ENCODE measurements at regions not wholly inside any gene's neighbourhood (a gene's known extent, or its start where the extent isn't known, plus 50 kb on each side); places are given as distances from the start of the nearest gene placed in this dataset.
"Not testable (repeated sequence)": the region's sequence is repeated elsewhere in the genome, so short reads cannot be mapped to it uniquely, and the experiment has no call there.

DNA sequence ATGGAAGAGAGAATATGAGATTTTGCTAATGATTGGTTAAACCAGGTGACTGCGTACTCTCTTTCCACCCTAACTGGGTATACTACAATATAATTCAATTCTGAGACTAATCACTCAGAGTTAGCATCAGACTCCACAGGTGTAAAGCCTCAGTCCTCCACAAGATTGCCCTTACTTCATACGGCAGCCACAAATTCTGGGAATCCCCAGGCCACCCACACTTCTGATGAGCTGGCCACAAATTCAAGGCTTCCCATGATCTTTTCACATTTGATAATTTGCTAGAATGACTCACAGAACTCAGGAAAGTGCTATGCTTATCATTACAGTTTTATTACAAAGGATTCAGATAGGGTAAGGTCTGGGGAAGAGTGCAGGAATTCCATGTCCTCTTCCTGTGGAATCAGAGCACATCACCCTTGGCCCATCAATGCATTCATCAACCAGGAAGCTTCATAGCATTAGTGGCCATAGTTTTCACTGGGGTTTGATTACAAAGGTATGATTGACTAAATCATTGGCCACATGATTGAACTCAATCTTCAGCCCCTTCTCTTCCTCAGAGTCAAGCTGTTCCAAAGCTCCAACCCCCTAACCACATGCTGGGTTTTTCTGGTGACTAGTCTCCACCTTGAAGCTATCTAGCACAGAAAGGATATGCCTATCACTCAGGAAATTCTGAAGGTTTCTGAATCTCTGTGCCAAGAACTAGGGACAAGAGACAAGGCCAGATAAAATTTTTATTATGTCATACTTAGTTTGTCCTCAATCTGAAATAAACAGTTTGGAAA lies 131.7 kb downstream of the HHIPL2 start:
- in situ Hi-C loops (cut with HindIII; ENCODE audit: low sequenced_read_pairs) = no loop called here

DNA sequence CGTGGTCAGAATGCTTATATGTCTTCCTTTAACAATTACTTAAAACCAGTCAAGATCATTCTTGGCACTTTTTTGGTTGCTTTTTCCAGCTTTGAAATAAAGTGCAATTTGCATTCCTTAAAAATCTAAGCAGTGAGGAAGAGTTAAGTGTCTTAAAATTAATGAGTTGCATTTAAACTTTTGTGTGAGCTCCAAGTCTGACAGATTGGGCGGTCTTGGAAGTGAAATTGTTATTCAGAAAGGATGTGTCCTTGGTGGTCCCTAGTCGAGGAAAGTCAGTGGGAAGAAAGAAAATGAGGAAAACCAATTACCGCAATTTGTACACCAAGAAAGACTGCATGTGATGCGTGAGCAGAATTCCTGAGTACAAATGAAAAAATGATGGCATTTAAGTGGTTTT lies 132.5 kb downstream of the HHIPL2 start:
- in situ Hi-C loops (cut with HindIII; ENCODE audit: low sequenced_read_pairs) = no loop called here

DNA sequence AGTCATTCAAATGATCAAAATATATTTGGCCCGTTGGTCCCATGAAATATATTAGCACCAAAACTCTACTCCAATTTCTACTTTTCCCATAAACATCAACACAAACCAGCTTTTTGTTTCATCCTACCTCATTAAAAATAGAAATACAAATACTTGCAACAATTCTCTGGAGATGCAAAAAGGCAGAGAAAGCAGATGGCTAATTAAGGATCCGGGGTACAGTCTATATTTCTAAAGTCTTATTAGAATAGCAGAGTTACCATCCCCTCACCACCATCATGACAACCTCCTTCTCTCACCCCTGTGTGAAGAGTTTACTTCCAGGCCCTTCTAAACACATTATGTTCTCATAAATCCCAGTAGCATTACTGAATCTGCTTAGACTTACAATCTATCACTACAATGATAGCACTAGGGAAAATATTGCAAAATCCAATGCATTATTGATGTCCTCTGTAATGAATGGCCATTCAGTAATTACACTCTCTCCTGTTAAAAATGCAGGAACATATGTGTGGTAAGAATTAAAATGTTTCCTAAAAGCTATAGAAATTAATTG lies 133.8 kb downstream of the HHIPL2 start:
- in situ Hi-C loops (cut with HindIII; ENCODE audit: low sequenced_read_pairs) = no loop called here

DNA sequence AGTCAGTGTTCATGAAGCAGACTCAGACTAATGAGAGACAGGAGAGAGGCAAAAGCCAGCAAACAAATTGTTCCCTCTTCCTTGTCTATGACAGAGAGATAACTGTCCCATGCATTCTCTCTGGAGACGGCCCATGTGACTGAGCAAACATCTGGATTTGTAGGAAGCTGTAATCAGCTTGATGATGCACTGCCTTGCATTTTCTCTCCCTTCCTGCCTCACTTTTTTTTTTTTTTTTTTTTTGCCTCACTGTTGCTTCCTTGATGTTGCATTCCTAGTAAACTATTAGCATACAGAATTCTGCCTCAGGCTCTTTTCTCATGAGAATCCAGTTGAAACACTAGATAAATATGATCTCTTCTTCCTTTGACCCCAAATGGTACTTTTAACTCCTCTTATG lies 134.5 kb downstream of the HHIPL2 start:
- in situ Hi-C loops (cut with HindIII; ENCODE audit: low sequenced_read_pairs) = no loop called here

DNA sequence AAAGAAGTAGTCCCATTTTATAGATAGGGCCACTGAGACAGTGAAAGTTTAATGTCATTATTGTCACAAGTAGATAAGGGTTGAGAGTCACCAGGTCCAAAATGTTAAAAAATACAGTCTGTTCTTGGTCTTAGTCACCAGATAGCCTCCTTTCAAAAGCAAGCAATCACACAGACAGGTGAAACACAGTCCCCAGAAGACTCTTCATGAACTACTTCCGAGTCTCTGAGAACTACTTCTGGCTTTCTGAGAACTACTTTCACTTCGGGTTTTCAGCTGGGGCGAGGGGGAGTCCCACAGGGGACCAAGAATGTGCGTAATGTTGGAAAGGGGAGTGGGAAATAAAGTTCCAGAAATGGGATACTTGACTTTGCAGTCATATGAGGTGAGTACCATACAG lies 143.2 kb downstream of the HHIPL2 start:
- in situ Hi-C loops (cut with HindIII; ENCODE audit: low sequenced_read_pairs) = no loop called here

DNA sequence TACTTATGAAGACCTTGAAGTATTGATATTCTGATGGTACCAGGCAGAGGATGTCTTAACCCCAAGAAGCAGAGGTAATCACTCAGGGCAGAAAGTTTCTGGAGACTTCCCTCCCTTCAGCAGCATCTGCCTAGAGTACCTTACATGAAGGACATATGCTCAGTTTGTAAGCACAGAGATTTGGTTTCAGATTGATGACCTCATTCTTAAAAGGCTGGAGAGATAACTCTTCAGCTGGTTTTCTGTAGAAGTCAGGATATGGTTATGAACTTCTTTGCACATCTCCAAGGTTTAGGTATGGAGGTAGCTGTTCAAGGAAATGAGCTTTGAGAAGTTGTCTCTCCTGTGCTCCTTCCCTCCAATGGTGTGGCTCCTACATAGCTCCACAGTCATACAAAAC lies 148.7 kb downstream of the HHIPL2 start:
- in situ Hi-C loops (cut with HindIII; ENCODE audit: low sequenced_read_pairs) = no loop called here

DNA sequence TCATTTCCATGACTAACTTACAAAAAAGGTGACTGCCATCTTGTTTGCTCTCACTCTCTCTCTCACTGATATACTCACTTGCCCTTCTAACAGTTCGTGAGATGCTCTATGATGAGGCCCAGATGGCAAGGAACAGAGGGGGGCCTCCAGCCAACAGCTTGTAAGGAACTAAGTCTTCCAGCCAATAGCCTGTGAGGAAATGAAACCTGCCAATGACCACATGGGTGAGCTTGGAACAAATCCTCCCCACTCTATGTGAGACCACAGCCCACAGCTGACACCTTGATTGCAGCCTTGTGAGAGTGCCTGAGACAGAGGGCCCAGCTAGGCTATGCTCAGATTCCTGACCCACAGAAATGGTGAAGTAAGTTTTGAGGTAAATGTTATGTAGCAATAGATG lies 153.7 kb downstream of the HHIPL2 start:
- in situ Hi-C loops (cut with HindIII; ENCODE audit: low sequenced_read_pairs) = no loop called here

DNA sequence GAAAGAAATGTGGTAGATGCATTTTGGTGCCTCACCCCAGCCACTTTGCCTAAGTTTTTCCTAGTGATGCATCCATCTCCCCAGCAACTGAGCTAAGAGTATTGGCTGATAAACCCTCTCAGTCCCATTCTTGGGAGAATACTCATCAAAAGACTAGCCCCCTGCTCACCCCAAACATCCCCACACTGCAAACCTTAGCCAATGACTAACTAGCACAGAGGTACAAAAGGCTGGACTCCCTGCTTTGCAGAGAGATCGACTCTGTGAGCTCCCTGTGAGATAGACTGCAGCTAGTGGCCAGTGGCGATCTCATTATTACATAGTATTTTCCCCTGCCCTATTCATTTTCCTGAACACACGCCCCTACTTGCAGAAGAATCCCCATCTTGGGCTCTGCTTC lies 155.3 kb downstream of the HHIPL2 start:
- in situ Hi-C loops (cut with HindIII; ENCODE audit: low sequenced_read_pairs) = no loop called here

DNA sequence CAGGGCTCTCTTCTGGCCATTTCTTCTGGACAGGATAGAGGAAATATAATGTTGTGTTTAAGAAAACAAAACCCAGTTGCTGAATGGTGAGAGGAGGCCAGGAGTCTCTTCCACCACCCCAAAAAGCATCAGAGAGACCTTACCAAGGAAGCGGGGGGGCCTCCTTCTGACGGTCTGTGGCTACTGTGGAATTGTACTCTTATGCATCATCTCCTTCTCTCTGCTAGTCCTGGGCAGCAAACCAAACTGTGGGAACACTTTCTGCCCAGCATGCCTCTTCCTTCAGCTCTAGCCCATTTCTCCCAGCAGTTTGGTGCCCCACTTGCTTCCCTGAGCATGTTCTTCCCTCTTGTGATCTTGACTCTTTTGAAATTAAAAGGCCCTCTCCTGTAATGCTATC lies 157.7 kb downstream of the HHIPL2 start:
- in situ Hi-C loops (cut with HindIII; ENCODE audit: low sequenced_read_pairs) = no loop called here

DNA sequence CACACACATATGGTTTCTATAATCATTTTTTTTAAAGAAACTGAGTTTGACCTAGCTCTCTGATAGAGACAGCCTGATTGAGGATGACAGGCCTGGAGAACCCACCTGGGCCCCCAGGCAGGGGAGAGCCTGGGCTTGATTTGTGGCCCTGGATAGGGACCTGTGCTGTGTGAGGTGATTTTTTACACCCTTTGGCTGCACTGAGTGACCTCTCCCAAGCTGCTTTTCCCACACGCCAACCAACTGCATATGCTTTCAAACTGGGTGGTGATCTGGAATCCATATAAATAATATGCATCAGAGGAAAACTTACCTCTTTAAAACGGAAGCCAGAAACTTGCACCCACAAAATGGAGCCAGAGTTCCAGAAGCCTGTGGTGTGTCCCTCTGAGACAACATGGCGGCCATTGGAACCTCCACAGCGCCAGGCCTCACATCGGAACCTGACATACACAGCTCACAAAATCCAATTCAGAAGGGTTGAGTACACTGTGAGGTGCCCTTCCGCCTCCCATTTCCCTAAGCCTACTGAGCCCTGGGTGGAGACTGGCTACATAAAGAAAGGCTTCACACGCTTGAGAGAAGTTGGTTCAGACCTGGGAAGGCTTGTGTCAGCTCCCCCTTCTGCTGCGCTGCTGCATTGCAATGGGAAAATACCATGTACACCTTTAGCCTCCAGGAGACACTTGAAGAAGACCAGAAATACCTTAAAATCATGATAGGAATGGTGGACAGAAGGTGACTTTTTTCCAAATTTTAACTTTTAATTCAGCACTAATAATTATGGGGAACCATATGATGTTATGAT lies 160.7 kb downstream of the HHIPL2 start:
- in situ Hi-C loops (cut with HindIII; ENCODE audit: low sequenced_read_pairs) = no loop called here

DNA sequence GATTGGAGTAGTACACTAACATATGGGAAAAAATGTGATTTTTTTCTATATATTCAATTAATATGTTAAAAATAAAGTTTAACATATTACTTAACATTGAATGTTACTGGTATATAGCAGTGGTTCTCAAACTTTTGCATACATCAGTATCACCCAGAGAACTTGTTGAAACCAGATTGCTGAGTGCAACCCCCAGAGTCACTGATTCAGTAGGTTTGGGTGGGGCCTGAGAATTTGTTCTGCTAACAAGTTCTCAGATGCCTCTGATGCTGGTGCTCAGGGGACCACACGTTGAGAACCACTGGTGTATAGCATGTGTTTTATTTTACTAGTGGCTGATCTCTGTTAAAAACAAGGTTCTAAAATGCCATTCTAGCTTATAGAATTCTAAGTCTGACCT lies 161.9 kb downstream of the HHIPL2 start:
- in situ Hi-C loops (cut with HindIII; ENCODE audit: low sequenced_read_pairs) = no loop called here

DNA sequence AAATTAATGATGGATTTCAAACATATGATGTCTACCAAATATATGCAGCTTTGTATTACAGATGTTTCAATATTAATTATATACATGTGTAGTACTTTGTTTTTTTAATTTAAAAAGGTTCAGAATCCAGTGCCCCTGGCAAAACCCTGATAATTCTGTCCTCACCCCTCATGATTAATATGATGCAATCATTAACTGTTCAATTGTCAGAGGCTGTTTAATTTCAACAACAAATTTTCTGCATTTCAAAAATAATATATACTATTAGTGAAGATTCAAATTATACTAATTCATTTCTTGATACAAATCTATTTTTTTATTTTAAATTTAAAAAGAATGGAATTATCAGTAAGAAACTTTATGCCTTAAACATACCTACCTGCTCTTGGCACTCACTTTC lies 162.6 kb downstream of the HHIPL2 start:
- in situ Hi-C loops (cut with HindIII; ENCODE audit: low sequenced_read_pairs) = no loop called here

DNA sequence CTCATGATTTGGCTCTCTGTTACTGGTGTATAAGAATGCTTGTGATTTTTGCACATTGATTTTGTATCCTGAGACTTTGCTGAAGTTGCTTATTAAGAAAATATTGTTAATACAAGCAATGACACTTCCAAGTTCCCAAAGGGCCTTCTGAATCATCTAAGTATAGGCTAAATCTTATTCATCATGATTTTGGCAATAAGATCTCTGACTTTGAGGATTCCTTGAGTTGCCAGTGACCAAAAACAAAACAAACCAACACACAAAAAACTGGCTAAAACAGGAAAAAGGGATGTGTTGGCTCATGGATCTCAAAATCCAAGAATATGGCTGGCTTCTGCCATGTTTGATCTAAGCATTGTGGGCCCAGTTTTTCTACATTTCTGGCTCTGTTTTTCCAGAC lies 163.4 kb downstream of the HHIPL2 start:
- in situ Hi-C loops (cut with HindIII; ENCODE audit: low sequenced_read_pairs) = no loop called here

DNA sequence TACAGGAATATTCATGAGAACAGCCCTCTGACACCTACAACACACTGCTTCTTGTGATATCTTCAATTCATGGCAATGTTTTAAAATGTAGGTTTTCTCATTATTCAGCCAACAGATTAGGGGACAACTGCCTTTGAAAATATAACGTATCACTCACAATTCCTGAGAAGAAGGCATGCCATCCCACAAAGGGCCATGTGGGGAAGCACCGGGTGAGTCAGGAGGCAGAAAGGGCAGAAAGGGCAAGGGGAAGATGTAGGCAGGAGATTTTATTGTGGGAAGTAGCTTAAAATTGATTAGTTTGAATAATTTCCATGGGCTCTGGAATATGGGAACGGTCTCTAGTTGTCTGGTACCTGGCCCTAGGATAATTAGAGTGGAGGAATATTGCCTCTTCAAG lies 165.7 kb downstream of the HHIPL2 start:
- in situ Hi-C loops (cut with HindIII; ENCODE audit: low sequenced_read_pairs) = no loop called here

DNA sequence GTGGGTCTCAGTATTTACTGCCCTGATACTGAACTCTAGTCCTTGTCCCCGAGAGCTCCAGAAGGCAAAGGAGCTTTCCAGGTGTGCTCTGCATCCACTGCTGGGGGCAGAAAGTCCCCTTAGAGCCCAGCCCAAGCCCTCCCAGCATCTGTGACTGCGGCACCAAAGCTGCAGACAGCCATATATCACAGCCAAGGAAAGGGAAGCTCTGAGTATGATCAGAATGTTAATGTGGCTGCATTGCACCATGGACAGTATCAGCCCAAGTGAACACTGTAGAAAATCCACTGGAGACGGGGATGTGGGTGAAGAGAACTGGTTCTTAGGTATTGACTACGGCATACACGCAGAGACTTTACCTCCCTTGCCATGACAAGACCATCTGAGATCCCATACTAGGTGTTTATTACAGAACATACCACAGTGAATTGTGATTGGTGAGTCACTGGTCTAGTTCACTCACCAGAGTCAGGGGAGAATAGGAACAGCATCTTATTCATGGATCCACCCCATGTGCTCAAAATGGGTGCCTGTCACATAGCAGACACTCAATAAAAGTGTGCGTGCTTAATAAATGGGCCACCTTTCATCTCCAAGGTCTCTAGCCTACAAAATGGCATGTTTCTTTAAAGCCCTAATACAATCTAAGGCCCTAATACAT lies 170.3 kb downstream of the HHIPL2 start:
- in situ Hi-C loops (cut with HindIII; ENCODE audit: low sequenced_read_pairs) = no loop called here

DNA sequence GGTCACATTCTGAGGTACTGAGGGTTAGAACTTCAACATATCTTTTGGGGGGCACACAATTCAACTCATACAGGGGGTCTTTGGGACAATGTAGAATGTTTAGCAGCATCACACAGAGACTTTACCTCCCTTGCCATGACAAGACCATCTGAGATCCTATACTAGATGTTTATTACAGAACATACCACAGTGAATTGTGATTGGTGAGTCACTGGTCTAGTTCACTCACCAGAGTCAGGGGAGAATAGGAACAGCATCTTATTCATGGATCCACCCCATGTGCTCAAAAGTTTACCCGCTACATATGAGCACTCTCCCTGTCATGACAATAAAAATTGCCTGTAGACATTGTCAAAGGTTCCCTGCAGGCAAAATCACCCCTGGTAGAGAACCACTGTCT lies 171.1 kb downstream of the HHIPL2 start:
- in situ Hi-C loops (cut with HindIII; ENCODE audit: low sequenced_read_pairs) = not testable (repeated sequence)

DNA sequence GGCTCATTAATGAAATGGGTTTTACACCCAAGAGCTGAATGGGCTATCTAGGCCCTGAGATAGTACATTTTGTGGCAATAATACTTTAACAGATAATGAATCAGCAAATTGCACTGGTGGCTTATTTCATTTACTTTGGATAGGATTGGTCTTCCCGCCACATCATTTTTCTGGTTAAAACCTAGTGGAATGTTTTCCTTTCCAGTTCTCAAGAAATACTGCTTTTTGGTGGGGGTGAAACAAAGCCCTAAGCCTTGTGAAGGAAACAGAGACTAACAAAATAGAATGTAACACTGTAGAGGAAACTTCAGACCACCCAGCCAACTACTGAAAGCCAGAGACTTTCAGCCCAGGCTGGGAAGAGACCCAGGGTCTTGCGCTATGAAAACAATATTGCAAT lies 172.2 kb downstream of the HHIPL2 start:
- in situ Hi-C loops (cut with HindIII; ENCODE audit: low sequenced_read_pairs) = no loop called here

DNA sequence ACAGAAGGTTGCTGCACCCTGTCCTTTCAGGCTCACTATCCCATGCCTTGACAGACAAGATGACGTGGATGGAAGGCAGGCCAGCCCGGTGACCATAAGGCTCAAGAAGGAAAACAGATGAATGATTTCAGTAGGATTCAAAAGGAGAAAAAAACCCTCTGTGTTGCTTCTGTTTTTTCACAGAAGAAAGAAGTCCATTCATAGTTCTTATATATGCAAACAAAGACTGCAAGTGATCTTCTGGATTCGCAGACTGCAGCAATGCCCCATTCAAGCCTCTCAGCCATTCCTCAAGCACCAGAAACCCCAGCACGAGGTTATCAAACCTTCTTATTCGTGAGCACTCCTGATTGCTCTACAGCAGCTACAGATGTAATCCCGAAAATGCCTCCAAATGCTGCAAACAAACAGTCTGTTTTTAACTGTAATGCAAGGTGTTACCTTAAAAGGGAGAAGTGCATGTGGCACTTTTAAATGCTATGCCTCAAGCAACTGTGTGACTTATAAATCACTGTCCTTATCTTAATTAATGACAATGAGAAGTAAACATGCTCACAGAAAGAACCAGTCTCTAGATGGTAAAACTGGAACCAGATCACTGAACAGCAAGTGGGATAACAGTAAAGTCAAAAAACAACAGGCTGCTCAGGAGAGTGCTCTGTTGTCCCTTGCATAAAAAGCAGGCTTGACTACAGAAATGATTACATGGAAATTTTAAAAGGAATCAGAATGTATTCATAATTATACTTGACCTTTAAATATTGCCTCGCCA lies 173.9 kb downstream of the HHIPL2 start:
- in situ Hi-C loops (cut with HindIII; ENCODE audit: low sequenced_read_pairs) = no loop called here

DNA sequence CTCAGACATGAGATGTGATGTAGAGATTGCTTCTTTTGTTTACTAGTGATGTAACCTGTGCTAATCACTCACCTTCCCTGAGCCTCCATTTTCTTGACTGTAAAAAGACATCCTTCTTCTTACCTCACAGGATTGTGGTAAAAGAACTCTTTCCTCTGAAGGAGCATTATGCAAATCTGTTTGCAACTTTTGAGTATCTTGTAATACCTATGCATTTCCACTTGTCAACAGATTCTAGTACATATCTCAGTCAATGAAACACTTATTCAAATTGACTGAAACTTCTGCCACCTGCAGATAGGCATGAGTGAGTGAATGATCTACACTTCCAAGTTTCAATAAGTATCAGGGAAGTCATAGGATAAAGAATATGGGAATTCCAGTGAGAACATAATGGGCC lies 174.7 kb downstream of the HHIPL2 start:
- in situ Hi-C loops (cut with HindIII; ENCODE audit: low sequenced_read_pairs) = no loop called here

DNA sequence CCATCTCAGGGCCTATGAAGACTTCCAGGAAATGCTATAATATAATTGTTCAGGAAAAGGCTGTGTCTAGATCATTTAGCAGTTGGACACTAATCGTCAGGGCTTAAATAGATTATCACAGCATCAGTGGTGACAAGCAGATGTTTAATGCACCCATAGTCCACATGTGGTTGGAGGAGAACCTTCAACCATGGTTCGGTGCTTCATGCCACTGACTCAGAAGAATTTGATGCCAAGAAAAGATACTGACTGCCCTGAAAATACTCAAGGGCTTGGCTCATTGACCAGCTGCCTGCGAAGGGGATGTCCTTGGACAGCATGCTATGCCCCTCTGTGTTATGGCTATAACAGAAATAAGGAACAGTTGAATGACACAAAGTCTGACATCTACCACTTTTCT lies 175.7 kb downstream of the HHIPL2 start:
- in situ Hi-C loops (cut with HindIII; ENCODE audit: low sequenced_read_pairs) = no loop called here

Data from DLD1 (cell line).